Heart right ventricle (tissue), 16 donors: ENCODE measurements at regions not wholly inside any gene's neighbourhood (a gene's known extent, or its start where the extent isn't known, plus 50 kb on each side); places are given as distances from the start of the nearest gene placed in this dataset.

Experiments
- ATAC-seq, 8 donors: fragments of 200-7000 bp; cut with Tn5 transposase; one replicate each; pipeline ENCODE4 v1.9.1; 2020; ENCODE audit warnings: mild to moderate bottlenecking in 8 of 8, moderate library complexity in 8 of 8, moderate number of reproducible peaks in 1 of 8
- DNase-seq, 2 donors: peaks; one replicate each; pipeline ENCODE4 v3.0.0-alpha.2; 2020
- H3K27ac ChIP-seq, 10 donors: fragments of 200-600 bp; sonication (generic) in 2 of 10; one replicate each; pipeline versions ENCODE4 v1.5.0 to v1.8.0; 2020 to 2022; ENCODE audit warnings: mild to moderate bottlenecking in 3 of 10
- H3K27me3 ChIP-seq, 7 donors: fragments of 200-600 bp; one replicate each; pipeline ENCODE4 v1.8.0; 2021 to 2022; ENCODE audit warnings: mild to moderate bottlenecking in 2 of 7
- H3K36me3 ChIP-seq, 9 donors: fragments of 200-600 bp; sonication (generic) in 1 of 9; one replicate each; pipeline versions ENCODE4 v1.5.0 to v1.8.0; 2020 to 2022; ENCODE audit warnings: mild to moderate bottlenecking in 2 of 9
- H3K4me1 ChIP-seq, 9 donors: fragments of 200-600 bp; sonication (generic) in 1 of 9; one replicate each; pipeline versions ENCODE4 v1.5.0 to v1.8.0; 2020 to 2022; ENCODE audit warnings: mild to moderate bottlenecking in 4 of 9
- H3K4me3 ChIP-seq, 10 donors: fragments of 200-600 bp; sonication (generic) in 2 of 10; one replicate each; pipeline versions ENCODE4 v1.5.0 to v1.8.0; 2020 to 2022; ENCODE audit warnings: mild to moderate bottlenecking in 7 of 10, moderate library complexity in 2 of 10
- H3K9me3 ChIP-seq, 11 donors: fragments of 200-600 bp in 10 of 11; sonication (generic) in 2 of 11; one replicate each; pipeline versions ENCODE4 v1.5.0 to v1.8.0; 2013 to 2022; ENCODE audit warnings: mild to moderate bottlenecking in 2 of 11, control low read depth in 1 of 11, moderate library complexity in 1 of 11
- WGBS, 2 donors: extraction: QIAGEN DNeasy Blood & Tissue Kit; methylation state at CpG; one replicate each; pipeline ENCODE4 v1.1.7; 2013; ENCODE audit warnings: inconsistent platforms in 1 of 2; 5-methylcytosine and 5-hydroxymethylcytosine counted together
- intact Hi-C, 10 donors: fragments of 100-400 bp; cut with DNase I; formaldehyde crosslinking; loops; one replicate each; pipeline versions ENCODE4 v1.11.1 to v1.14.2; 2022
- TF ChIP-seq, protein P1 (sequence below), 9 donors: fragments of 200-600 bp; sonication (generic) in 2 of 9; IDR thresholded peaks; one replicate each; pipeline versions ENCODE4 v1.5.0 to v1.8.0; 2021 to 2022; ENCODE audit warnings: antibody characterized with exemption in 9 of 9, mild to moderate bottlenecking in 5 of 9, moderate library complexity in 1 of 9
- donor health status: Arrhythmogenic right ventricular cardiomyopathy.
- donor health status: ischemic (EF 13 %, LVEDD 7.1; RV severe dilation, severe dysfunction).
- donor health status: healthy with polysubstance abuse.
- donor health status: DM: no; HTN: yes; CAD: no.
- donor health status: DM: no; HTN: no; CAD: no.
- donor health status: ischemic (EF 25% LVEDD 6.9; RV normal size, moderate dysfunction).
- donor health status: ischemic (EF 25% LVEDD 5.7; RV mildly dilated, moderate dysfunction).
- donor health status: healthy.
- donor health status: DM: yes; HTN: yes; CAD: no.
- donor health status: Ischemic cardiomyopathy.
- donor health status: ischemic (EF 35%, LVEDD 5.7; RV mildly dilated, moderate dysfunction).
- donor health status: nonischemic (EF 11% LVEDD 7.7; RV severe dilation, severe dysfunction).
- donor health status: DM: yes; HTN: yes; CAD: no.
- donor health status: PGD.
- donor health status: ischemic (EF 29% LVEDD 5.4; RV normal size, mild dysfunction).
- donor health status: nonischemic (EF 23%, LVEDD 6.1; RV moderate dilation, normal function).

DNA sequence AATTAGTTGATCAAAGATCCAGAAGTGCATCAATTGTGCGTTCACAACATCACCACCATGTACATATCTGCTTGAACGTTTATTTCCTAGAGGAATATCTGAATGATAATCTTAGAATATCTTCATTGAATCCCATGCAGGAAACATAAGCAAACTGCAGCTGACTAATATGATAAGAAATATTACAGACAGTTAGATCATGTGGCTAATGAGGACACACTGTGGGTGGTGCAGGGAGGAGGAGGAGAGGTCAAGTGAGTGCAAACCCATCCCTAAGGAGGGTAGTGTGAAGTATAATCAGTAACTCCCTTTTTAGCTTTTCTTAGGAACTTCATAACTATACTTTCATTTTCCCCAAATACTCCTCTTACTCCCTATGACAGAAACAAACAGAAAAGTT, 58.3 kb upstream of the HPGD start:
- H3K9me3 ChIP-seq: no peaks in the 10 kb centered on the region
- intact Hi-C loops: no loop called here
- DNase-seq: no peak
- no peak overlapping the region for H3K4me3 ChIP-seq
- H3K27me3 ChIP-seq: no peaks in the 10 kb centered on the region
- peaks cover 0 to 9% (median 0%) of the 10 kb centered on the region in 9 donors for H3K4me1 ChIP-seq
- peak overlapping the region in 1 of 10 donors; percentile 9 for H3K27ac ChIP-seq
- ATAC-seq: peak in 7 of 8 donors; percentile 43 to 81 (median 68)
- TF ChIP-seq, protein P1, sequence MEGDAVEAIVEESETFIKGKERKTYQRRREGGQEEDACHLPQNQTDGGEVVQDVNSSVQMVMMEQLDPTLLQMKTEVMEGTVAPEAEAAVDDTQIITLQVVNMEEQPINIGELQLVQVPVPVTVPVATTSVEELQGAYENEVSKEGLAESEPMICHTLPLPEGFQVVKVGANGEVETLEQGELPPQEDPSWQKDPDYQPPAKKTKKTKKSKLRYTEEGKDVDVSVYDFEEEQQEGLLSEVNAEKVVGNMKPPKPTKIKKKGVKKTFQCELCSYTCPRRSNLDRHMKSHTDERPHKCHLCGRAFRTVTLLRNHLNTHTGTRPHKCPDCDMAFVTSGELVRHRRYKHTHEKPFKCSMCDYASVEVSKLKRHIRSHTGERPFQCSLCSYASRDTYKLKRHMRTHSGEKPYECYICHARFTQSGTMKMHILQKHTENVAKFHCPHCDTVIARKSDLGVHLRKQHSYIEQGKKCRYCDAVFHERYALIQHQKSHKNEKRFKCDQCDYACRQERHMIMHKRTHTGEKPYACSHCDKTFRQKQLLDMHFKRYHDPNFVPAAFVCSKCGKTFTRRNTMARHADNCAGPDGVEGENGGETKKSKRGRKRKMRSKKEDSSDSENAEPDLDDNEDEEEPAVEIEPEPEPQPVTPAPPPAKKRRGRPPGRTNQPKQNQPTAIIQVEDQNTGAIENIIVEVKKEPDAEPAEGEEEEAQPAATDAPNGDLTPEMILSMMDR (IDR thresholded peaks at IDR 0.05): no peak
- WGBS, 2 donors: 53 to 54% methylated on average over 2 of the region's 2 CpGs
- no peaks in the 10 kb centered on the region for H3K36me3 ChIP-seq

DNA sequence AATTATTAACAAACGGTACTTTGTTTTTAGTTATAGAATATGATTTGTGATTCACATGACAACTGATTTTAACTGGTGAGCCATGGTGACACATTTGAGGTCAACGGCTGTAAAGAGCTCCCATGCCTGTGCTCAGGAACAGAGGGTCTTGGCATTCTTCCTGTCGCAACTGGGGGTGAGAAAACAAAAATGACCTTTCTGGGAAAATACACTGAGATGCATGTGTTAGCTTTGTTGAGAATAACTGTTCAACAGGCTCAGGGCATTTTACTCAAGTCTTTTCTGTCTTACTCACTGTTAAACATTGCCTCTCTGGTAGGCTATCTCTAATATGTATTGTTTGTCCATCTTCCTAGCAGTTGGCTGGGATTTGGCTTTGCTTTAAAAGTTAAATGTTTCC, 57.1 kb upstream of the HPGD start:
- 73 to 75% methylated on average over 3 of the region's 3 CpGs for WGBS, 2 donors
- Histone ChIP-seq H3K27ac (no peak overlapping the region), H3K27me3 (no peaks in the 10 kb centered on the region), H3K4me1 (peaks cover 0 to 9% (median 0%) of the 10 kb centered on the region in 9 donors), H3K4me3 (no peak overlapping the region), H3K9me3 (no peaks in the 10 kb centered on the region), H3K36me3 (no peaks in the 10 kb centered on the region)
- intact Hi-C loops: no loop called here
- TF ChIP-seq, protein P1 (IDR thresholded peaks at IDR 0.05): no peak
- DNase-seq (no peak), ATAC-seq (no peak)

DNA sequence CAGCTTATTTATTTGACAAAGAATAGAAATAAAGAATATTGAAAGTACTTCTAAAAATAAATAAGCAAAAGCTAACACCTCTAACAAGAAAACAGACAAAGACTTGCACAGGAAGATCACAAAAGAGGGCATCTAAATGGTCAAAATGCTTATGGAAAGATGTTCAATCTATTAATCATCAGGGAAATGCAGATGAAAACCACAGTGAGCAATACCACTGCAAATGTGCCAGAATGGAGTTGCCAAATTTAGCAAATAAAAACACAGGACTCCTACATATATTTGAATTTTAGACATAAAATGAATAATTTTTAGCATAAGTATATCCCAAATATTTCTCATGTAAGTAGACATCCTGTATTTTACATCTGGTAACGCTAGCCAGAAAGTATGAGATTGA, 56.1 kb upstream of the HPGD start:
- H3K36me3 ChIP-seq: no peaks in the 10 kb centered on the region
- no peak for ATAC-seq
- intact Hi-C loops: no loop called here
- TF ChIP-seq, protein P1 (IDR thresholded peaks at IDR 0.05): no peak
- WGBS, 2 donors: 84 to 85% methylated on average over 1 of the region's 1 CpG
- no peaks in the 10 kb centered on the region for H3K9me3 ChIP-seq
- H3K27ac ChIP-seq: no peak overlapping the region
- H3K4me1 ChIP-seq: peaks cover 0 to 9% (median 0%) of the 10 kb centered on the region in 9 donors
- H3K4me3 ChIP-seq: no peak overlapping the region
- DNase-seq: no peak
- no peaks in the 10 kb centered on the region for H3K27me3 ChIP-seq

DNA sequence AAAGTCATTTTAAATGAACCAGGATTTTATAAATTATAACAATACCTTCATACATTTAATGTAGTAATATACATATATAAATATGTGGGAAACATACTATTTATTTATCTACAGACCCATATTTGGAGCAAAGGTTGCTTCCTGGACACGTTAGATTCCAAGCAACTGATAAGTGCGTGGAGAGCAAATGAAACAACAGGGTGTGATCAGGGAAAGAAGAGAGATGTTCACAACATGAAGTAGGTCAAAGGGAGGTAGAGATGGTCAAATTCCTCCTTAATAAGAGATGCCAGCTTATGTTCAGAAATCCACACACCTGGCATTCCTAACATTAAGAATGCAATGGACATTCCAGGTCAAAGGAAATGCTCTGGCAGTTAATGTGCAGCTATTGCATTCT, 53.1 kb upstream of the HPGD start:
- ATAC-seq: no peak
- Histone ChIP-seq H3K4me1 (peaks cover 0 to 2% (median 0%) of the 10 kb centered on the region in 9 donors), H3K27ac (no peak overlapping the region), H3K27me3 (no peaks in the 10 kb centered on the region), H3K36me3 (no peaks in the 10 kb centered on the region), H3K4me3 (no peak overlapping the region), H3K9me3 (no peaks in the 10 kb centered on the region)
- DNase-seq: no peak
- intact Hi-C loops: no loop called here
- WGBS, 2 donors: 51 to 54% methylated on average over 2 of the region's 2 CpGs
- TF ChIP-seq, protein P1 (IDR thresholded peaks at IDR 0.05): no peak
